GM23248 (cell line): ENCODE measurements at regions not wholly inside any gene's neighbourhood (a gene's known extent, or its start where the extent isn't known, plus 50 kb on each side); places are given as distances from the start of the nearest gene placed in this dataset.
"Not testable (repeated sequence)": the region's sequence is repeated elsewhere in the genome, so short reads cannot be mapped to it uniquely, and the experiment has no call there.

Source experiments
- EZH2 ChIP-seq: fragments of 200-600 bp; sonication (generic); IDR thresholded peaks from 2 replicates; pipeline ENCODE4 v1.6.1; 2018; ENCODE audit warnings: antibody characterized with exemption, mild to moderate bottlenecking; ENCODE audit not compliant: insufficient read depth, poor library complexity, severe bottlenecking
- EZH2phosphoT487 ChIP-seq: fragments of 200-600 bp; sonication (generic); IDR thresholded peaks from 2 replicates; pipeline ENCODE4 v1.6.1; 2018; ENCODE audit warnings: antibody characterized with exemption, moderate library complexity, mild to moderate bottlenecking, low read depth; ENCODE audit not compliant: insufficient read depth

DNA sequence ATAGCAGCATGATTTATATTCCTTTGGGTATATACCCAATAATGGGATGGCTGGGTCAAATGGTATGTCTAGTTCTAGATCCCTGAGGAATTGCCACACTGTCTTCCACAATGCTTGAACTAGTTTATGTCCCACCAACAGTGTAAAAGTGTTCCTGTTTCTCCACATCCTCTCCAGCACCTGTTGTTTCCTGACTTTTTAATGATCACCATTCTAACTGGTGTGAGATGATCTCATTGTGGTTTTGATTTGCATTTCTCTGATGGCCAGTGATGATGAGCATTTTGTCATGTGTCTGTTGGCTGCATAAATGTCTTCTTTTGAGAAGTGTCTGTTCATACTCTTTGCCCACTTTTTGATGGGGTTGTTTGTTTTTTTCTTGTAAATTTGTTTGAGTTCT is 54.0 kb upstream of the GPR89A start:
- not testable (repeated sequence) for TF ChIP-seq EZH2, EZH2phosphoT487
